ENCODE measurements at regions not wholly inside any gene's neighbourhood (a gene's known extent, or its start where the extent isn't known, plus 50 kb on each side); places are given as distances from the start of the nearest gene placed in this dataset.

DNA sequence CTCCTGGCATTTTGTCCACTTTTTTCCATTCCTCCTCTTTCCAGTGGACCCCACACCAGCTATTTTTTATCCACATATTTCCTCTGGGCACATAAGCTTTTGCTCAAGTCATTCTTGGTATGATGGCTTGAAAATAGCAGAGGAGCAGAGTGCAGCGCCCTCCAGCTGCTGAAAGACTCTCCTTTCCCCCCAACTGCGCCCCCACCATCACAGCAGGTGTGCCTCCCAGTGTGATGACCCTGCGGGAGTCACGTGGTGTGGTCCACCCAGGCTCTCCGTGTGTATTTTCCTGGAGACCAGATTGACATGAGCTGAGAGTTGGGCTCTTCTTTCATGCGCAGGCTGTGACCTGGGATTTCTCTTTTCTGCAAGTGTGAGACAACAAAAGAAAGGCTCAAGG, 1241.6 kb downstream of the TBC1D22A start:
- TF ChIP-seq, protein P1, sequence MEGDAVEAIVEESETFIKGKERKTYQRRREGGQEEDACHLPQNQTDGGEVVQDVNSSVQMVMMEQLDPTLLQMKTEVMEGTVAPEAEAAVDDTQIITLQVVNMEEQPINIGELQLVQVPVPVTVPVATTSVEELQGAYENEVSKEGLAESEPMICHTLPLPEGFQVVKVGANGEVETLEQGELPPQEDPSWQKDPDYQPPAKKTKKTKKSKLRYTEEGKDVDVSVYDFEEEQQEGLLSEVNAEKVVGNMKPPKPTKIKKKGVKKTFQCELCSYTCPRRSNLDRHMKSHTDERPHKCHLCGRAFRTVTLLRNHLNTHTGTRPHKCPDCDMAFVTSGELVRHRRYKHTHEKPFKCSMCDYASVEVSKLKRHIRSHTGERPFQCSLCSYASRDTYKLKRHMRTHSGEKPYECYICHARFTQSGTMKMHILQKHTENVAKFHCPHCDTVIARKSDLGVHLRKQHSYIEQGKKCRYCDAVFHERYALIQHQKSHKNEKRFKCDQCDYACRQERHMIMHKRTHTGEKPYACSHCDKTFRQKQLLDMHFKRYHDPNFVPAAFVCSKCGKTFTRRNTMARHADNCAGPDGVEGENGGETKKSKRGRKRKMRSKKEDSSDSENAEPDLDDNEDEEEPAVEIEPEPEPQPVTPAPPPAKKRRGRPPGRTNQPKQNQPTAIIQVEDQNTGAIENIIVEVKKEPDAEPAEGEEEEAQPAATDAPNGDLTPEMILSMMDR (IDR thresholded peaks at IDR 0.05) = no peak
- TF ChIP-seq EP300 (IDR thresholded peaks at IDR 0.05) = no peak
